GM12872 (cell line): ENCODE measurements at regions not wholly inside any gene's neighbourhood (a gene's known extent, or its start where the extent isn't known, plus 50 kb on each side); places are given as distances from the start of the nearest gene placed in this dataset.

Experiments
- TF ChIP-seq, protein P1 (sequence below): IDR thresholded peaks from 3 replicates; pipeline ENCODE4 v1.5.1; 2011; ENCODE audit warnings: low read depth, mild to moderate bottlenecking, low read length, moderate library complexity; ENCODE audit not compliant: insufficient read depth

DNA sequence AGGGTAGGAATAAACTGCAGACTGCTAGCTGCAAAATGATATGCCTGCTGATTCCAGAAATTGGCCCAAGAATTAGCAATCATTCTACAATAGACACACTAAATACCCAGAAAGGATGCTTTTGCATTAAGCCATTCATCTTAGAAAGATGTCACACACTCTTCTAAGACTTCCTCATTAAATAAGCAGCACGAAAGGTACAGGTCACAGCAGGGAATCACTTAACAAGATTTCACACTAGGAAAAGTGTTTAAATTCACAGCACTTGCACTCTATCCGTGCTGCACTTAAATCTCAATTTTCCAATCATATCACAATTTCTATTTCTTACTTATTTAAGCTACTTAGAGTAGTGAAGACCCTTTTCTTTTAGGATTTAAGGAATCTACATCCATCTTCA lies 372.8 kb upstream of the CBLB start:
- TF ChIP-seq, protein P1, sequence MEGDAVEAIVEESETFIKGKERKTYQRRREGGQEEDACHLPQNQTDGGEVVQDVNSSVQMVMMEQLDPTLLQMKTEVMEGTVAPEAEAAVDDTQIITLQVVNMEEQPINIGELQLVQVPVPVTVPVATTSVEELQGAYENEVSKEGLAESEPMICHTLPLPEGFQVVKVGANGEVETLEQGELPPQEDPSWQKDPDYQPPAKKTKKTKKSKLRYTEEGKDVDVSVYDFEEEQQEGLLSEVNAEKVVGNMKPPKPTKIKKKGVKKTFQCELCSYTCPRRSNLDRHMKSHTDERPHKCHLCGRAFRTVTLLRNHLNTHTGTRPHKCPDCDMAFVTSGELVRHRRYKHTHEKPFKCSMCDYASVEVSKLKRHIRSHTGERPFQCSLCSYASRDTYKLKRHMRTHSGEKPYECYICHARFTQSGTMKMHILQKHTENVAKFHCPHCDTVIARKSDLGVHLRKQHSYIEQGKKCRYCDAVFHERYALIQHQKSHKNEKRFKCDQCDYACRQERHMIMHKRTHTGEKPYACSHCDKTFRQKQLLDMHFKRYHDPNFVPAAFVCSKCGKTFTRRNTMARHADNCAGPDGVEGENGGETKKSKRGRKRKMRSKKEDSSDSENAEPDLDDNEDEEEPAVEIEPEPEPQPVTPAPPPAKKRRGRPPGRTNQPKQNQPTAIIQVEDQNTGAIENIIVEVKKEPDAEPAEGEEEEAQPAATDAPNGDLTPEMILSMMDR: no peak

DNA sequence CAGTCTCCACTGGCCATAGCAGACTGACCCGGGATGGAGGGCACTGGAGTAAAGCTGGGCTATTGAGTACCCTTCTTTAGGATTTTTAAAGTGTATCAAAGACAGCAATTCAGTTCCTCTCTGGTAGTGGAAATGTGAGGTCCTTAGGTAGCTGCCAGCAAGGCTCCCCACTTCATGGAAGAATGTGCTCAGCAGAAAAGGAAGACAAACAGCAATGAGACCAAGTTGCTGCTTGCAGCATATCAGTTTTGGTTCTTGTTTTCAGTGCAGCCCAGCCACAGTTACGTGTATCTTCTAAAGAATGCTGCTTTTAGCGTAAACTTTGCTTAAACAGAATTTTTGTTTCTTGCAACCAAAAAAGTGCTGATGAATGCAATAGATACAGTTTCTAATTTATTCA lies 374.0 kb upstream of the CBLB start:
- TF ChIP-seq, protein P1: no peak

DNA sequence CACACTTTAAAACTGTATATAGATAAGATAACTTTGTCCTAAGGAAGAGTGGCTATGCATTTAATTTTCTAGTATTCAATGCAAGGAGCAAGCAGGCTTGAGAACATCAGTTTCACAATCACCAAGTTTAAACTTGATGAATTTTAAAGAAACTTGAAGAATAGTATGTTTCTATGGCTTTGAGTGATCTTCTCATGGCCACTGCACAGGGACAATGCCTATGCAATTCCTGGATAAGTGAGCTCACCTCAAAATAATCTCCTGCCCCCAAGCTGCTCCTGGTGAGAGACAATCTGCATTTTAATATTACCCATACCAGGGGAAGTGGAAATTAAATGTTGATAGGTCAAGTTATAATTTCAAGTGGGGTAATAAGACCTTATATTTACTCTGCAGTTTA lies 376.6 kb upstream of the CBLB start:
- TF ChIP-seq, protein P1: no peak

DNA sequence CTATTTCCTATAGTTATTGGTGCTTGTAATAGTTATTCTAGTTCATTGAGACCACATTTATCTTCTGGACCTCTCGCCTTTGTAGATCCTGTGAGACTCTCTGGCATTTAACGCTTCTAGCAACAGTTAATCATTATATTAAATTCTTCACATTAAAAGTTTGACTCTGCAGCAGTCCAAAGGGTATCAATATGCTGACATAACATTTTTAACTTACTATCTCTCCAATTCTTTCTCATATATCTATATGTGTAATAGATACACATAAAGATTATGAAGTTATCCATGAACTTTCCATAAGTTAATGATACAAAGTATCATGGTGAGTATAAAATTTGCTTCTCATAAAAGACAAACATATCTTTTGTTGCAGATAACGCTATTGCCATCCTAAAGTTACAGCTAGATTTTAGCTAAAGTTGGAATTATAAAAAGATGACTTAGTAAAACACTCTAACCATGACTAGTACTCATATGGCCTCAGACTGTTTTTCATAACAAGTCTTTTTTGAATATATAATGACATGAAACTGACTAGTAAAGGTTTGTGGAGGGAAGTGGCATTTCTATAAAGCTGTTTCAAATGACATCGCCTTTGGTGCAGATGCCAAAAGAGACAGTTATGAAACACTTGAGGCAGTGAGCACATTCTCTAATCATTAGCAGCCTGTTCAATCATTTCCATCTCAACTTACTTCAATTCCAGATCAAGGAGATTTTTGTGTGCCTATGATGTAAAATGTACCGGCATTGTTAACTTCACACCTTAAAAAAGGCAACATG lies 379.3 kb upstream of the CBLB start:
- TF ChIP-seq, protein P1: no peak

DNA sequence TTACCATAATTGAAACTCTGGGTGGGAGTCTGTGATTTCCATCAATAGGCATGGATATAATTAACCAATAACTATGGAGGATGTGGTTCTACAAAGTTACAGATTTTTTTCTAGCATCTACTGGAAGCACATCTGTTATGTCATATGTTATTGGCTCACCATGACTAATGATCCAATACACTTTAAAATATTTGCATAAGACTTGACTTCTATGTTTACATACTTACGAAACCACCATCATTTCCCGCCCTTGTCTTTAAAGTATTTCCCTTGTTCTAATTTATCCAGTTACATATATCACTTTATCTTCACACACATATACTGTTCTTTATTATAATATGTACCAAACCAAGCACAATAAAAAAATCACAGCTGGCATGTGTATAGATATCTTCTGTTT lies 380.3 kb upstream of the CBLB start:
- TF ChIP-seq, protein P1: no peak

DNA sequence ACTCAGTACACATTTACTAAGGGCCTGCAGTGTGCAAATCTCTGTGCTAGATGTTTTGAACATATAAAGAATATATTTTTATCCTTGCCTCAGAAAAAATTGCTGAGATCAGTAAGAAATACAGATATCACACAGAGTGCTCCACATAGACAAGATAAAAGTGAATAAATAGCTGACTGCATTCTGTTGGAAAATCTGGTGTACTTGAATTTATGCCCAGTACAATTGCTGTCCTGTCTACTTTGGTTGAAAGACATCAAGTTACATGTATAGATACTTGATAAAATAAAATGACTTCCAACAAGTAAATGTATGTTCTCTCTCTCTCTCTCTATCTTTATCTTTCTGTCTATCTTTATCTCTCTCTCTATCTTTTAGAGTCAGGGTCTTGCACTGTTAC lies 381.2 kb upstream of the CBLB start:
- TF ChIP-seq, protein P1: no peak

DNA sequence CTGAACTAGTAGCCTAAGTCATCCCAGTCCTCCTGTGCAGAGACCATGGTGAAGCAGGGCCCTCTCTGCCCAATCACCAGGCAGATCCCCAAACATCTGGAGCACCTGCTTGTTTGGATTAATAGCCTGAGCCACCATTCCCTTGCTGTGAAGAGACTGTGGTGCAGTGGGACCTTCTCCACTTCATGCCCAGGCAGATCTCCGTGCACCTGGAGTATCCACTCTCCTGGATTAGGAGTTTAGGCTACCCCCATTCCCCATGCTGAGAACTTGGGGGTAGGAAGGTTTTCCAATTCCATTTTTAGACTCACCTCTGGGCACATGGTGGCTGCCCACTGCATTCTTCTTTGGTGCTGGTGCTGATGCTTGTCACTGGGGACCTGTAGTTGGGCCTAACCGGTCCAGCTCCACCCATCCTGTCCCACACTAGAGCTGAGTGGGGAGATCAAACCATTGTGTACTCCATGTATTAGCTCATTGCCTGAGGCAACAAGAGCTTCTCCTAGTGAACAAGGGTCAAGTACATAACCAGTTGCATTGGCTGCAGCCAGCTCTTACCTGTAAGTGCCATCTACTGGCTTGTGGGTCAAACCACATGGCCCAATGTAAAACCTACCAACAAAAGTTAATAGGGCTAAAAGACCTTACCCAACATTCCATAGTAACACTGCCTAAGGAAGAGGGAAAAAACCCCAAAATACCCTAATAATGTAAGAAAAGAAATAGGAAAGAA lies 382.5 kb upstream of the CBLB start:
- TF ChIP-seq, protein P1: peak; percentile 28; the same call in 1 of the 3 replicates
